Neural progenitor cell (in vitro differentiated cells): ENCODE measurements at regions not wholly inside any gene's neighbourhood (a gene's known extent, or its start where the extent isn't known, plus 50 kb on each side); places are given as distances from the start of the nearest gene placed in this dataset.

Source experiments
- CTCF ChIP-seq: fragments of 200-600 bp; sonication (generic); IDR thresholded peaks from 2 replicates; pipeline ENCODE4 v1.5.1; 2017; ENCODE audit warnings: antibody characterized with exemption, mild to moderate bottlenecking
- EZH2 ChIP-seq: fragments of 200-600 bp; sonication (generic); IDR thresholded peaks from 2 replicates; pipeline ENCODE4 v1.6.1; 2017; ENCODE audit warnings: antibody characterized with exemption, mild to moderate bottlenecking, moderate library complexity

GRCh38 chr20:6384380-6384779 lies 261.6 kb upstream of the FERMT1 start:
- TF ChIP-seq CTCF (no peak), EZH2 (no peak)
